Neural progenitor cell (in vitro differentiated cells): ENCODE measurements at regions not wholly inside any gene's neighbourhood (a gene's known extent, or its start where the extent isn't known, plus 50 kb on each side); places are given as distances from the start of the nearest gene placed in this dataset.
"Not testable (repeated sequence)": the region's sequence is repeated elsewhere in the genome, so short reads cannot be mapped to it uniquely, and the experiment has no call there.

Experiments
- DNase-seq: peaks from one replicate; pipeline ENCODE4 v3.0.0-alpha.2; 2016; ENCODE audit warnings: low spot score
- H2AFZ ChIP-seq: fragments of 200-600 bp; sonication (generic); replicated peaks from 2 replicates; pipeline ENCODE4 v1.6.1; 2016; ENCODE audit warnings: antibody characterized with exemption
- H3F3A ChIP-seq: fragments of 200-600 bp; sonication (generic); 2 replicates; pipeline ENCODE4 v1.6.1; 2016; ENCODE audit warnings: antibody characterized with exemption, low read depth
- H3K27ac ChIP-seq: fragments of 200-600 bp; sonication (generic); 2 replicates; pipeline ENCODE4 v1.5.1; 2016; ENCODE audit warnings: mild to moderate bottlenecking
- H3K27me3 ChIP-seq: fragments of 200-600 bp; sonication (generic); 2 replicates; pipeline ENCODE4 v1.6.1; 2016; ENCODE audit warnings: mild to moderate bottlenecking, moderate library complexity
- H3K36me3 ChIP-seq: fragments of 200-600 bp; sonication (generic); 2 replicates; pipeline ENCODE4 v1.5.1; 2016
- H3K4me1 ChIP-seq: fragments of 200-600 bp; sonication (generic); 2 replicates; pipeline ENCODE4 v1.6.1; 2016; ENCODE audit warnings: mixed run types
- H3K4me2 ChIP-seq: fragments of 200-600 bp; sonication (generic); 2 replicates; pipeline ENCODE4 v1.6.1; 2016
- H3K4me3 ChIP-seq: fragments of 200-600 bp; sonication (generic); 2 replicates; pipeline ENCODE4 v1.5.1; 2016
- H3K79me2 ChIP-seq: fragments of 200-600 bp; sonication (generic); 2 replicates; pipeline ENCODE4 v1.6.1; 2016; ENCODE audit warnings: low read depth
- H3K9ac ChIP-seq: fragments of 200-600 bp; sonication (generic); 2 replicates; pipeline ENCODE4 v1.6.1; 2016
- H3K9me3 ChIP-seq: fragments of 200-600 bp; sonication (generic); 2 replicates; pipeline ENCODE4 v1.5.1; 2016; ENCODE audit warnings: low read depth
- H4K20me1 ChIP-seq: fragments of 200-600 bp; sonication (generic); 2 replicates; pipeline ENCODE4 v1.6.1; 2016; ENCODE audit warnings: low read depth
- H3K27ac Mint-ChIP-seq: 3 replicates; pipeline ENCODE4 v1.8.0; 2021; ENCODE audit warnings: mixed read lengths
- H3K27me3 Mint-ChIP-seq: 2 replicates; pipeline ENCODE4 v1.8.0; 2022; ENCODE audit warnings: low read depth, mild to moderate bottlenecking, inconsistent platforms, moderate library complexity, mixed read lengths; ENCODE audit not compliant: insufficient read depth
- H3K36me3 Mint-ChIP-seq: 3 replicates; pipeline ENCODE4 v1.8.0; 2021; ENCODE audit warnings: mixed read lengths
- H3K4me1 Mint-ChIP-seq: 3 replicates; pipeline ENCODE4 v1.8.0; 2021; ENCODE audit warnings: mixed read lengths
- H3K4me3 Mint-ChIP-seq: 3 replicates; pipeline ENCODE4 v1.8.0; 2021; ENCODE audit warnings: mild to moderate bottlenecking, moderate library complexity, mixed read lengths
- H3K9me3 Mint-ChIP-seq: 3 replicates; pipeline ENCODE4 v1.8.0; 2020; ENCODE audit warnings: mixed read lengths
- CTCF ChIP-seq: fragments of 200-600 bp; sonication (generic); IDR thresholded peaks from 2 replicates; pipeline ENCODE4 v1.5.1; 2017; ENCODE audit warnings: antibody characterized with exemption, mild to moderate bottlenecking
- EZH2 ChIP-seq: fragments of 200-600 bp; sonication (generic); IDR thresholded peaks from 2 replicates; pipeline ENCODE4 v1.6.1; 2017; ENCODE audit warnings: antibody characterized with exemption, mild to moderate bottlenecking, moderate library complexity
- EZH2phosphoT487 ChIP-seq: fragments of 200-600 bp; sonication (generic); IDR thresholded peaks from 2 replicates; pipeline ENCODE4 v1.6.1; 2017; ENCODE audit warnings: antibody characterized with exemption

DNA sequence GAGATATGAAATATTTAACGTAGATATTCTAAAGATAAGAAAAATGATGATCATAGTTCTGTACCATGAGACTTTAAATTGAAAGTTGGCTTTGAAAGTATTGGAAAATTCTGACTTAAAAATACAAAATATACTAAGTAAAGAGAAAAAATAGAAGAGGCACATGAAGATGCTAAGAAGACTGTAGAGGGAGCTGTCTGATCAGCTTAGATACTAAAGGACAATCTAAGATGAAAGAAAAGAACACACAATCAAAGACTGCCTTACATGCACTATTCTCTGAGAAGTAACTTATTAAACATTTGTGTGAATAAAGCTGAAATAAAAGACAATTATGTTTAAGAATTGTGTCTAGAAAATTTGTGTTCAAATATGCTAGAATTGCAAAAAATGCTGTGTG, 55.1 kb downstream of the RBMXL2 start:
- DNase-seq: peak; percentile 61
- no peaks in the 10 kb centered on the region for H3K27me3 ChIP-seq
- H3K79me2 ChIP-seq: no peaks in the 10 kb centered on the region
- peaks cover 2% of the 10 kb centered on the region for H3K27me3 Mint-ChIP-seq
- H4K20me1 ChIP-seq: no peaks in the 10 kb centered on the region
- no peak overlapping the region for H3K4me3 ChIP-seq
- H3K27ac Mint-ChIP-seq: no peak overlapping the region
- peak overlapping the region; percentile 36 for H2AFZ ChIP-seq
- no peak overlapping the region for H3K4me2 ChIP-seq
- no peaks in the 10 kb centered on the region for H3K4me1 Mint-ChIP-seq
- TF ChIP-seq CTCF: peak; percentile 77
- no peak for TF ChIP-seq EZH2
- no peak for TF ChIP-seq EZH2phosphoT487
- no peak overlapping the region for H3K4me3 Mint-ChIP-seq
- peaks cover 8% of the 10 kb centered on the region for H3K9me3 Mint-ChIP-seq
- no peak overlapping the region for H3K27ac ChIP-seq
- no peak overlapping the region for H3K9ac ChIP-seq
- peaks cover 1% of the 10 kb centered on the region for H3K9me3 ChIP-seq
- H3K4me1 ChIP-seq: no peaks in the 10 kb centered on the region
- no peaks in the 10 kb centered on the region for H3K36me3 ChIP-seq
- H3K36me3 Mint-ChIP-seq: no peaks in the 10 kb centered on the region
- H3F3A ChIP-seq: no peaks in the 10 kb centered on the region

GRCh38 chr11:7150104-7150503, 61.3 kb downstream of the RBMXL2 start:
- H3K27ac Mint-ChIP-seq, H3K9ac ChIP-seq, H3K27me3 ChIP-seq, H3F3A ChIP-seq, H3K36me3 ChIP-seq, H3K4me3 ChIP-seq, H3K36me3 Mint-ChIP-seq, H4K20me1 ChIP-seq, DNase-seq, H3K27ac ChIP-seq, H3K79me2 ChIP-seq, H3K27me3 Mint-ChIP-seq, H3K4me3 Mint-ChIP-seq, H3K4me1 Mint-ChIP-seq, H3K4me2 ChIP-seq, H3K4me1 ChIP-seq, H2AFZ ChIP-seq: not testable (repeated sequence)
- peaks cover 14% of the 10 kb centered on the region for H3K9me3 ChIP-seq
- H3K9me3 Mint-ChIP-seq: peaks cover 18% of the 10 kb centered on the region

DNA sequence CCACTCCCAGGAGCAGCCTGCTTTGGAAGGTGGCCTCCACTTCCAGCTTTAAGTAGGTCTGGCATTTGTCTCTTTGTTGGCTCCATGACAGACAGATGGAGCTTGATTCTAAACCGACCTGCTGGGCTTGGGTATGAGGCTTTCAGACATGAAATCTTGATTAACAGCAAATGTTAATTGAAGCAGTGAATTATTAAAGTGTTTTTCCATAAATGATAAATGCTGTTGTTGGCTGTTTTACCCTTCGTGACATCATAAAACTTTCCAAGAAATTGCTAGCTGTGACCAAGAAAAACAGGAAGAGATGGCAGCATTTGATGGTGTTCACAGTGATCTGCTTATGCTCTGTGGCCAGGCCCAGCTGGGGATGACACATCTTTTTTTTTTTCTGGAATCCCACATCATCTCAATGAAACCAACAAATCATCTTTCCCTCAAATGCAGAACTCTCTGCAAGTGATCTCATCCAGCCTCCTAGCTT, 66.1 kb downstream of the RBMXL2 start:
- Histone ChIP-seq H3K9ac (no peak overlapping the region), H3K27ac (no peak overlapping the region), H3K4me1 (no peaks in the 10 kb centered on the region), H4K20me1 (no peaks in the 10 kb centered on the region), H2AFZ (no peak overlapping the region), H3K4me2 (no peak overlapping the region), H3K27me3 (no peaks in the 10 kb centered on the region), H3K36me3 (no peaks in the 10 kb centered on the region), H3K9me3 (peaks cover 2% of the 10 kb centered on the region), H3F3A (no peaks in the 10 kb centered on the region), H3K79me2 (no peaks in the 10 kb centered on the region), H3K4me3 (no peak overlapping the region)
- Mint-ChIP-seq H3K27me3 (peaks cover 4% of the 10 kb centered on the region), H3K4me3 (no peak overlapping the region), H3K36me3 (no peaks in the 10 kb centered on the region), H3K27ac (no peak overlapping the region), H3K4me1 (no peaks in the 10 kb centered on the region), H3K9me3 (no peaks in the 10 kb centered on the region)
- TF ChIP-seq EZH2phosphoT487 (no peak), CTCF (no peak)
- DNase-seq: no peak

- no peaks in the 10 kb centered on the region for H3K9me3 Mint-ChIP-seq
- Histone ChIP-seq H3K9ac (no peak overlapping the region), H3K9me3 (no peaks in the 10 kb centered on the region), H3K36me3 (no peaks in the 10 kb centered on the region), H3K79me2 (no peaks in the 10 kb centered on the region), H3F3A (no peaks in the 10 kb centered on the region), H2AFZ (no peak overlapping the region), H3K4me3 (no peak overlapping the region), H3K27ac (no peak overlapping the region), H3K4me2 (no peak overlapping the region), H4K20me1 (no peaks in the 10 kb centered on the region), H3K4me1 (peaks cover 5% of the 10 kb centered on the region), H3K27me3 (peaks cover 8% of the 10 kb centered on the region)
- no peak for DNase-seq
- no peak overlapping the region for H3K4me3 Mint-ChIP-seq
- no peaks in the 10 kb centered on the region for H3K27me3 Mint-ChIP-seq
- H3K27ac Mint-ChIP-seq: no peak overlapping the region
- TF ChIP-seq CTCF (no peak), EZH2 (no peak), EZH2phosphoT487 (no peak)
- no peaks in the 10 kb centered on the region for H3K36me3 Mint-ChIP-seq
- no peaks in the 10 kb centered on the region for H3K4me1 Mint-ChIP-seq
Measured at GRCh38 chr11:7160814-7161489, 72.2 kb downstream of the RBMXL2 start.
